HG03469 (cell line): ENCODE measurements at regions not wholly inside any gene's neighbourhood (a gene's known extent, or its start where the extent isn't known, plus 50 kb on each side); places are given as distances from the start of the nearest gene placed in this dataset.
"Not testable (repeated sequence)": the region's sequence is repeated elsewhere in the genome, so short reads cannot be mapped to it uniquely, and the experiment has no call there.

Source experiments
- ATAC-seq: cut with Tn5 transposase; IDR thresholded peaks from one replicate; pipeline ENCODE4 v1.9.1; 2021; ENCODE audit warnings: mild to moderate bottlenecking, moderate library complexity, moderate number of reproducible peaks; ENCODE audit not compliant: unreplicated experiment

DNA sequence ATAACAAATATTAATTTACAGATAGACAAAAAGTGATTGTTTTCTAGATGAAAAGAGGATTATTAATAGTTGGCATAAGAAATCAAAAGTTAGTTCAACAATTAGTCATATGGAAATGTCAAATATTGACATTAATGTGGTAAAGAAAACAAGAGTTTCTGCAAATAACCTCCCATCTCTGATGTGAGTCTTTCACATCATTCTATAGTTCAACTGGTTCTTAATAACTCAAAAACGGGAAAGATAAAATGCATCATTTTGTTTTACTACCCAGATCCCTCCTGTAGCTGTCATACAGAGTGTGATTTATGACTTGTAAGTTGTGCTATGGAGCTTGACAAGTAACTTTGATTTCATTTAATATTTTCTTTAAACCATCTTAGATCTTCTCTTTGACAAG lies 594.8 kb downstream of the ZWINT start:
- no peak for ATAC-seq

DNA sequence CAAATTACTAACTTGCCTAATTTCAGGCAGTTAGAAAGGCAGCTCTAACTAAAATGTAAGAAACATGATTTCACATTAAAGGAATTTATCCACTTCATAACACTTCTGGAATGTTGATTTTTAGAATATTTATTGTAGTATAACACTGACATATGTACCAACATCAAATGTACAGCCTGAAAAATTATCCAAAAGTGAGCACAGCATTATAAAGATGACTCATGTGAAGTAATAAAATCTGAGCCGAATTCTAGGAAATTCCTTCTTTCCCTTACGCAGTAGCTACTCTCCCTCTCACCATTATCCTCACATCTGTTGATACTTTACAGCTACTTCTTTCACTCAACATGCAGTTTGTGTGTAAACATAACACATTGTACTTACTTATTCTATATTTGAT lies 610.6 kb downstream of the ZWINT start:
- ATAC-seq: no peak

DNA sequence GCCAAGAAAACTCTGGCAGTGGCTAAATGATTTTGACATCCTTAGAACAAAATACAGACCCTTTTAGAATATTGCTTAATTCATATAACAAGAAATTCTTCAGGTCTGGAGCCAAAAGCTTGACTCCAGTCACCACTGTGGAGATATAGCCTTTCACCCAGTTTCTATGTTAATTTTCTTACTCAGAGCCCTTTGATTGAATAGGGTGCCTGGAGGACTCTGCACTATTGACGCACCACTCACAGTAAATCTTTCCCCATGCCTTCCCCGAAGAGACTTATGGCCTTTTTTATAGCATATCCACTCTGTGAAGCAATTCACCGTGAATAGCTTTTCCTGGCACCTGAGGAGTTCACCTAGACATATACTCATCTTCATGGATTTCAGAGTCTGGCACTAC lies 613.8 kb downstream of the ZWINT start:
- no peak for ATAC-seq

DNA sequence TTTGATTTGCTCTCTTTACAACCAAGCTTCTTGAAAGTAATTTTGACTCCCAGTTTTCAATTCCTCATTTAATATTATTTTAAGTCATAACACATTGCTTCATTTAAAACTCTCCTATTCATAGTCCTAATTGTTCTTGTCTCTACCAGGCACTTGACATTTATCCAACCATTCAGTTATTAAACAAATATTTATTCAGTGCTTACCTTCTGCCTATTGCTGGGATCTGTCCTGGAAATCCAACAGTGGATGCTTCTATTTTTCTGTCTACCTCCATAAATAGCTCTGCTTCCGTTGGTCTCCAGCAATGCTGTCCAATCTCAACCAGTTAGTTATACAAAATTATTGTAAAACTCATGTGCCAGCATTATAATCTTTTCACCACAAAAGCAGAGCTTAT lies 615.1 kb downstream of the ZWINT start:
- no peak for ATAC-seq

DNA sequence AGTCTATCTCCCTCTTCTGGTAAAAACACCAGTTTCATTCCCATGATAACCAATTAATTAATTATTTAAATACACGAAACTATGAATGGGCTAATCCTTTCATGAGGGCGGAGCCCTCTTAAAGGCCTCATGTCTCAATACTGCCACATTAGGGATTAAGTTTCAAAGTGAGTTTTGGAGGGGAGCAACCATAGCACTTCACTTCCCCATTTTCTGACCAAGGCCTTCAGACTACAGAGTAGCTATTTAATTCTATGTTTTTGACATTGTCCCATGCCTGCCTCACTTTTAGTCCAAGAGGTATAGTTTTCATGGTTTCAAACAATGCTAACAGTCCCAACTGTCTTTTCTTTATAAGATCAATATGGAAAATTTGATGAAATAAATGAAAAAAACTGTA lies 618.6 kb downstream of the ZWINT start:
- no peak for ATAC-seq

DNA sequence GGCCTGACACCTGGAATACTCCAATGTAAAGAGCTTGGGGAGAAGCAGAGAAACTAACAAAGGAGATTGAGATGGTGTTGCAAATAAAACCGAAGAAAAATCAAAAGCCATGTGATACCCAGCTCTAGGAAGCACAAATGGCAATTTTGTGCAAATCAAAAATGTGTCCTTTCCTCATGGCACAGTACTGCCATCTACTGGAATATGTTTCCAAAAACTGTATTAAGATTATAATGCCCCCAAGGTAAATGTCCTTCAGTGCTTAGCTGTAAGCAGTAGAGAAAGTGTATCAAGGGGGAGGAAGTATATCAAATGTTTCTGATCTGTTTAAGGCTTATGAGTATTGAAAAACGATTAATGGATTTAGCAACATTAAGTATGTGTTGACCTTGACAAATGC lies 620.3 kb downstream of the ZWINT start:
- not testable (repeated sequence) for ATAC-seq

DNA sequence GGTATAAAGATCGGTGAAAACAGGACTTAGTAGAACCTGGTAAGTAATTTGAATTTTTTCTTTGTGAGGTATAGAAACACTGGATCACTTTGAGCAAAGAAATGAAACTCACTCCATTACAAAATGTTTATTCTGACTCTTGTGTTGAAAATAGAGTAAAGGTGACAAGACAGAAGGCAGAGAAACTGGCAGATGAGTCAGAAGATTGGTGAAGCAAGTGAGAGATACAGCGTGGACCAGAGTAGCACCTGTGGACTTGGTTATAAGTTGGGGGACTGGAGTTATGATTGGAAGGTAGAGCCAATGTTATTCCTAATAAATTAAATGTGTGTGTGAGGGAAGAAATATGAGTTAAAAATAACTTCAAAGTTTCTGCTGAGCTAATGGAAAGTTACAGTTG lies 620.9 kb downstream of the ZWINT start:
- ATAC-seq: no peak

DNA sequence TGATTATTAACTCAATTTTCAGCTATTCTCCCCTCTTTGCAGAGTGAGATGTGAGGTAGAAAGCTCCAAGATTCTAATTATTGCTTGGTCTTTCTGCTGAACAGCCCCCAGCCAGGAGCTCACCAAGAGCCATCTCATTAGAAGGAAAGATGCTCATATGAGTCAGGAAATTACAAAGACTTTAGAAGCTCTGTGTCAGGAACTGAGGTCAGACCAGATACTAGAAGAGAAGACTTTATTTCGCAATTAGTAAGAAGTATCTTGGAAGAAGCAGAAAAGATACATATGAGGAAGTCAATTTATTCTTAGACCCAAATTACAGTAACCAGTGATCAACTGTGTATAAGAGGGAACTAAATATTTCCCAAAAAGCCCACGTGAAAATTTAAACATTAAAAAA lies 626.9 kb downstream of the ZWINT start:
- no peak for ATAC-seq

DNA sequence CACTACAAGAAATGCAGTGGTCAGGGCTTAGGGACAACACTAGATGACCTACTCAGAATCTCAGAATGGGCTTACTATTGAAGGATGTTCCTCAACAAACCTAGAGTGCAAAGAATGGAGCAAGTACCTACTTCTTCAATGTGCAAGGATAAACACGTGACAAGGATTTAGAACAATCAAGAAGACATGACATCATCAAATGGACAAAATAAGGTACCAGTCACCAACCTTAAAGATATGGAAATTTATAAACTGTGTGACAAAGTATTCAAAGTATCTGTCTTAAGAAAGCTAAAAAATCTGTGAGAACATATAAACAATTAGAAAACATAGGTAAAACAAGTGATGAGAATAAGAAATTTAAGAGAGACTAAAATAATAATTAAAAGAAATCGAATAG lies 656.1 kb downstream of the ZWINT start:
- ATAC-seq: no peak

DNA sequence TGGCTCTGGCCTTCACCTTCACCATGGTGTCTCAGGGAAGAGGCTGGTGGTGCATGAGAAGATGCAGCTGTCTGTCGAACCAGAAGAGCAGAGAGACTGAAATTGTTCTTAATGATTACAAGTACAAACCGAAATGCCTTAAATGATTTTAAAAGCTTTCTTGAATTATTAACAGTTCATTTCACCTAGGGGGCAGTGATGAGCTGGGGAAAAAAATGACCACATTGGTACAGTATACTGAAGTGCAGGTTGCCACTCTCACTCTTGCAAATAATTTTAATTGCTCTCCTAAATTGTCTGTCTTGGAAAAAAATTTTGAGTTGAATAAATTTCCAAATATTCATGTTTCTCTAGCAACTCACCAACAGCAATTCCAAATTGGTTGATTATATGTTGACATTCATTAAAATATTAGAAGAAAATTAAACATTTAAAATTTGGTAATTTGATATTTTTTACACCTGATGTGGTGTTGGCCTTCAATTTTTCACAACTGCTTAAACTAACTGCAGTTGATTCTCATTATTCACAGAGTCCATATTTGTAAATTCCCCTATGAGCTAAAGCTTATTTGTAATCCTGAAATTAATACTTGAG lies 692.6 kb downstream of the ZWINT start:
- ATAC-seq: no peak

DNA sequence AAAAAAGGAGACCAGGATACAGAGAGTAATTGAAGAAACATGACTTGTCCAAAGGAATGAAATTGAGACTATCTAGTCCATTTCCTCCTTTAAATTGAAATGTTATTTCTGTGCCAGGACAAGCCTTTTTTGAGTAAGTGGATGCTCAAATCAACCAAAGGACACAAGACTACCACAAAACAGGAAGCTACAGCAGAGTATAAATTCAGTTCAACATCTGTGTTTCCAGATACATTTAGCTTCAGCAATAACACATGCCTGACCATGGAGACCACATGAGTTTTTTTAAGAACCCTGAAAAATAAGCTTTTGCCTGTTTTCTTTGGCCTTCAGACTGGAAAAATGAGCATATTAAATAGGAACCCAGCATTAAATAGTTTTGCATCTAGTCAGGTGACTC lies 707.5 kb downstream of the ZWINT start:
- ATAC-seq: no peak

DNA sequence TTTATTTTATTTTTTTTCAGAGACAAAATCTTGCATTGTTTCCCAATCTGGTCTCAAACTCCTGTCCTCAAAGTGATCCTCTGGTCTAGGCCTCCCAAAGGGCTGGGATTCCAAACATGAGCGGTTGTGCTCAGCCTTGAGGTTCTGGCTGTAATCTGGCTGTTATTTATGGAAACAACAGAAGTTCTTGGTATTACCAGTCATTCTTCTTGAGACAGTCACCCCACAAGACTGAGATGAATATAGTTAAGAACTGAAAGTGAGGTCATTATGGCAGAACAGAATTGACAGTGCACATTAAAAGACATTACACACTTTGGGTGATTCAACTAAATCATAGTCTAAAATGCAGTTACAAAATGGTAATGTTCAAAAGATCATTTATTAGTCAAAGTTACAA lies 719.5 kb downstream of the ZWINT start:
- ATAC-seq: no peak

DNA sequence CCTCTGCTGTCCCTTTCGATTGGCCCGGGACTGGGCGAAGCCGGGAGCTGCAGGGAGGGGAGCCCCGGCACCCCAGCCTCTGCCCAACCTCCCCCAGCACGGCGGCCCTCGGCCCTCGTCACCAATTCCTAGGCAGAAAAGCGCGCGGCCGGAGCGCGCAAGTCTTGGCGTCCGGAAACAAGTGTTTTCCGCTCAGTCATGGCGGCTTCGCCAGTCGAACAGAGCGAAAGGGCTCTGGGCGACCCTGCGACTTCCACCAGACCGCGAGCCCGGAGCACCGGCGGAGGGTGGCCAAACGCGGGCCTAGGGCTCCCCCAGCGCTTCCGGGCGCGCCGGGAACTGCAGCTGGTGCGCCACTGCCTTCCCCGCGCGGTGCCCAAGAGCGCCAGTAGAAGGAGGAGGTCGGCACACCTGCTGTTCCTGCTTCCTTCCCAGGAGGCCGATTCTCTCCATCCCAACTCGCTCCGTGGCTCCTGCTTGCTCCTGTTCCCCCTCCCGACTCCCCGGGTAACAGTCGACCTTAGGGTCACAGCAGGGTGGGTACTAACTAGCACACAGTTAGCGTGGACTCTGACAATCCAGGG lies 729.9 kb downstream of the ZWINT start:
- peak; percentile 67 for ATAC-seq

DNA sequence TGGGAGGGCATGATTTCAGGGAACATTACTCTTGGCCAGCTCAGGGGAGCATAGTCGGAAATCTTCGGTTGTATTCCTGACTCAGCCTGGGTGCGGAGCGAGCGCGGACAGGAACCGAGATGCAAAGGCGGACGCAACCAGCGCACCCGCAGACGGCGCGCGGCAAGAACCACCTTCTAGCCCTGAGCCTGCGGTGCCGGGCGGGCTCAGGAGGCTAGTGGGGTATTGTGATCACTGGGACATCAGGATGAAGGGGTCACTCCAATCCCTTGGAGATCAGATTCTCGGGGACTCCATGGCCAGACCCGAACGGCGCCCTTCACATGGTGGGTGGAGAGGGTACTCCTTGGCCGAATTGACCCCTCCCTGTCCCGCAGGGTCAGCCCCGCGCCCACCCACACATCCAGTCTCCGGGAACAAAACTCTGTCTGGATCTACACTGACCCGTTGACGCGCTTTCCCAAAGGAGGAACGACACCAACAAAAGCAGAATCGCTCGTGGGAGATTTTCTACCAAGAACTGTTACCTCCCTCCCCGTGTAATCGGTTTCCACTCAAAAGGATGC lies 730.5 kb downstream of the ZWINT start:
- ATAC-seq: no peak

DNA sequence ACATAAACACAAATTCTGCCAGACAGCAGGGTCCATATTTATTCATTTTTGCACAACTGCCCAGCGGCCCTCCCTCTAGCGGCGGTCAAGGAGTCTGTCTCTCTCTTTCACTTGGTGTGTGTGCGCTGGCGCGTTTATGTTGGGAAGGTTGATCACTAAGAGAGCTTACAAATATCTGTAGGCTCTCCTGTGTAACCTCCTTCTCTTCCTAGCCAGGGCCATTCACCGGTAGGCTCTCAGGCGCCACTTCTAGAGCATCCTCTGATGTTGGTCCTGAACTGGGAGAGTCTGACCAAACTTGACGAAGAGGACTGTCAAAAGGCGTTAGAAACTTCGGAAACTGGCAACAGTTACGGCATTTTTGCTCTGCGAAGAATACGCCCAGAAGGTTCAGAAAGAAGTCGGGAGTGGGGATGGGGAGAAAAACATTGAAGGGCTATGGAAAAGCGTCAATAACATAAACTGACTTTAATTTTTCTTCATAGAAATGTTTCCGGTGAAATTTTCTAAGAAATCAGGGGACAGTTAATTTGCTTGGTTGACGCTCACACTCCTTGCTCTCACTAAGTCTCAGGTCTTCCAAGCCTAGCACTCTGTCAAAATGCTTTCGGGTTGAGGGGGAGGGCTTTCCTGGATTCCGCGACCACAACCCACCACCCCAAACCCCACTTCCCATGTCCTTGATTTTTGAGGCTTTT lies 731.1 kb downstream of the ZWINT start:
- no peak for ATAC-seq

DNA sequence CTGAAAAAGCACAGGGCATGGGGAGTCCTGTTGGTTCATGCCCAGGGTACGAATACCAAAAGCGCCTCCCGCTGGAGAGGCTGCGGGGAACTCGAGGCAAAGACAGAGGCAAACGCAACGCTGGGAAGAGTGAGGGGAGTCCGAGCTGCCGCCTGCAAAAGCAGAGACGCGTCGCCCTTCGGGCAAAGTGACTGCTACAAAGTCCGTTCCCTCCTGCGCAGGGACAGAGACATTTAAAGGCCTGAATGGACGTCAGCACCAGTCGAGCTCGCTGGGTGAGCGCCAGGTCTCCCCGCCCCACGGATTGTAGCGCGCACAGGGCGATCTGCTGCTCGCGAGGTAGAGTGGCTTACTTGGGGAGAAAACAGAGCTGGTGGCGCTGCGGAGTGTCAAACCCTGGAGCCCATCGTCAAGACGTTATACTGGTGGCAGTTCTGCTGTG lies 732.8 kb downstream of the ZWINT start:
- no peak for ATAC-seq

DNA sequence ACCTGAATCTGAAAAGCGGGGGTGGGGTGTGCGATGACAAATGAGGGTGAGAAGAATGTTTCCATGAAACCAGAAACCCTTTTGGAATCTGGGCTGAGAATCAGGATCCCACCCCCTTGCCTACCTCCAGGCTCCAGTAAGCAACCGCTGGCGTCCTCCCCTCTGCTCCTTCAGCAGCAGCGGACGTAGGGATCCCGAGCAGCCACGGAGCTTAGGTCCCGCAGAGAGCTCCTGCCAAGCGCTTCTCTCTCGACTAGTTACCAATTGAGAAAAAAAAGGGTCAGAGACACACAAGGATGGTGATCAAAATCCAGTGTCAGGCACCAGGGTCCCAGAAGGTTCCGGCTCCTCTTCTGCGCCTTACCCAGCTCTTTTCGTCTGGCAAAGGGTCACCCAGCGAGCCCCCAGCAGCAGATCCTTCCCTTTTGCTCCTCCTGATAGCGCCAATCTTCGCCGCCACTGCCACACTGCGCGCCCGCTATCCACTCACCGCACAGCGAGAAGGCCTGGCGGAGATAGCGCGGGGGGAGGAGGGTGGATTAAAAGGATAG lies 733.5 kb downstream of the ZWINT start:
- no peak for ATAC-seq

DNA sequence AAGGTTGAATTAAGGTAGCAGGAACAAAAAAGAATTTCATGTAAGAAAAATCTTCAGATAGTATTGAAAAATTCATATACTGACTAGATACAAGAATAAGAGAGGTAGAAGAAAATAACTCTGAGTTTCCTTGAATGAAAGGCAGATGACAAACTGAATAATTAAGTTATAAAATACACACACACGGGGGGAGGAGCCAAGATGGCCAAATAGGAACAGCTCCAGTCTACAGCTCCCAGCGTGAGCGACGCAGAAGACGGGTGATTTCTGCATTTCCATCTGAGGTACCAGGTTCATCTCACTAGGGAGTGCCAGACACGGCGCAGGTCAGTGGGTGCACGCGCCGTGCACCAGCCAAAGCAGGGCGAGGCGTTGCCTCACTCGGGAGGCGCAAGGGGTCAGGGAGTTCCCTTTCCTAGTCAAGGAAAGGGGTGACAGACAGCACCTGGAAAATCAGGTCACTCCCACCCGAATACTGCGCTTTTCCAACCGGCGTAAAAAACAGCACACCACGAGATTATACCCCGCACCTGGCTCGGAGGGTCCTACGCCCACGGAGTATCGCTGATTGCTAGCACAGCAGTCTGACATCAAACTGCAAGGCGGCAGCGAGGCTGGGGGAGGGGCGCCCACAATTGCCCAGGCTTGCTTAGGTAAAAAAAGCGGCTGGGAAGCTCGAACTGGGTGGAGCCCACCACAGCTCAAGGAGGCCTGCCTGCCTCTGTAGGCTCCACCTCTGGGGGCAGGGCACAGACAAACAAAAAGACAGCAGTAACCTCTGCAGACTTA lies 759.2 kb downstream of the ZWINT start:
- ATAC-seq: not testable (repeated sequence)

DNA sequence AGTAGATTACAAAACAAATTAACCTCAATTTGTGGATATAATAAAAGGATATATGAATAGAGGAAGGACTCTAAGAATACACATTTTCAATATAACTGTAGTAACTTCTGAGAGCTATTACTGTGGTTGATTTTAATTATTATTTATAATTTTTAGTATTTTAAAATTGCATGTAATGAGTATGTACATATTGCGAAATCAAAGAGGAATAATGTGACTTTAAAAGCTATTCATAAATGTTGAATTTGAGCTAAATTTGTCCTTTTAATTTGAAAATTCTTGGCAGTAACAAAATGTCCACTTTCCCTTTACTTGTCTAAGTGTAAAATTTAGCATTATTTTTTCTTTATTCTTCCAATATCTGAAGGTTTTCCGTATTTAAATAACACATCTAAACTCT lies 750.6 kb upstream of the PCDH15 start:
- ATAC-seq: no peak

DNA sequence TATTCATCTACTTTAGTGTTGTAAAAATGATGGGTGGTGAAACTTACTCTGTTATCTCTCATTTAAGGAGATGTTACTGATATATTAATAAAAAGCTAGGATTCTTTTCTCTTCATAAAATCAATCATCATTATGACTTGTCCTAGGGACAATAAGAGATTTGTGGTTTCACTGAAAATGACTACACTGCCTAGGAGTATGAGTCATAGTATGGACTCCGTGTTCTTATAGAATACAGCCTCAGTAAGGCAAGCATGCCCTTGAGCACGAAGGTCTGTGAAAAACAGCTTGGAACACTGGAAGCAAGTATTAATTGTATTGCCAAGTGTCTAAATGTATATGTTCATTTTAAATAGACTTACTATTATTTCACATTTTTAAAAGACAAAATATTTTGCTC lies 749.2 kb upstream of the PCDH15 start:
- no peak for ATAC-seq

DNA sequence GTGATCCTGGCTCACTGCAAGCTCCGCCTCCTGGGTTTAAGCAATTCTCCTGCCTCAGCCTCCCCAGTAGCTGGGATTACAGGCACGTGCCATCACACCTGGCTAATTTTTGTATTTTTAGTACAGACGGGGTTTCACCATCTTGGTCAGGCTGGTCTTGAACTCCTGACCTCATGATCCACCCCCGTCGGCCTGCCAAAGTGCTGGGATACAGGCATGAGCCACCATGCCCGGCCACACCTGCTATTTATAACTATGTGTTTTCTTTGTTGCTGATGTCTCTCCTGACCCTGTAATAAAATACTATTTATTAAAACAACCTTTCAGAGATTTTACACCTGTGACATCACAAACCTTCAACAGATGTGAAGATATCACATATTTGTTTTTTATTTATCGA lies 736.5 kb upstream of the PCDH15 start:
- not testable (repeated sequence) for ATAC-seq
